BE2C (cell line): ENCODE measurements at regions not wholly inside any gene's neighbourhood (a gene's known extent, or its start where the extent isn't known, plus 50 kb on each side); places are given as distances from the start of the nearest gene placed in this dataset.

Experiments used
- DNase-seq: peaks from one replicate; pipeline ENCODE4 v3.0.0-alpha.2; 2020
- H3K27me3 ChIP-seq: fragments of 250-450 bp; sonication (Bioruptor Pico); 2 replicates; pipeline ENCODE4 v1.5.1; 2020; ENCODE audit warnings: mild to moderate bottlenecking
- H3K36me3 ChIP-seq: fragments of 250-450 bp; sonication (Bioruptor Pico); 2 replicates; pipeline ENCODE4 v1.5.1; 2020; ENCODE audit warnings: mild to moderate bottlenecking
- H3K4me1 ChIP-seq: fragments of 250-450 bp; sonication (Bioruptor Pico); 2 replicates; pipeline ENCODE4 v1.5.1; 2020
- H3K4me3 ChIP-seq: 2 replicates; pipeline ENCODE4 v1.5.1; 2011; ENCODE audit warnings: low read depth, low read length
- H3K9me3 ChIP-seq: fragments of 250-450 bp; sonication (Bioruptor Pico); 2 replicates; pipeline ENCODE4 v1.5.1; 2020
- CTCF ChIP-seq: IDR thresholded peaks from 2 replicates; pipeline ENCODE4 v1.5.1; 2012; ENCODE audit warnings: mild to moderate bottlenecking, low read depth, low read length

GRCh38 chr10:61299156-61299555, 154.0 kb downstream of the TMEM26 start:
- Histone ChIP-seq H3K36me3 (no peaks in the 10 kb centered on the region), H3K27me3 (no peaks in the 10 kb centered on the region), H3K4me3 (no peak overlapping the region), H3K4me1 (no peaks in the 10 kb centered on the region; the same call in 1 of the 2 replicates), H3K9me3 (no peaks in the 10 kb centered on the region)
- TF ChIP-seq CTCF = no peak
- DNase-seq = no peak

GRCh38 chr10:61298194-61298593, 155.0 kb downstream of the TMEM26 start:
- Histone ChIP-seq H3K4me1 (no peaks in the 10 kb centered on the region; the same call in 1 of the 2 replicates), H3K27me3 (no peaks in the 10 kb centered on the region), H3K9me3 (no peaks in the 10 kb centered on the region), H3K36me3 (no peaks in the 10 kb centered on the region), H3K4me3 (no peak overlapping the region)
- TF ChIP-seq CTCF = no peak
- no peak for DNase-seq

GRCh38 chr10:61296161-61296560, 157.0 kb downstream of the TMEM26 start:
- H3K9me3 ChIP-seq = no peaks in the 10 kb centered on the region
- H3K27me3 ChIP-seq = no peaks in the 10 kb centered on the region
- H3K4me3 ChIP-seq = no peak overlapping the region
- no peaks in the 10 kb centered on the region; the same call in 1 of the 2 replicates for H3K4me1 ChIP-seq
- no peaks in the 10 kb centered on the region for H3K36me3 ChIP-seq
- DNase-seq = no peak
- no peak for TF ChIP-seq CTCF

- H3K27me3 ChIP-seq = no peaks in the 10 kb centered on the region
- no peak for DNase-seq
- H3K4me1 ChIP-seq = no peaks in the 10 kb centered on the region
- TF ChIP-seq CTCF = no peak
- H3K4me3 ChIP-seq = no peak overlapping the region
- H3K9me3 ChIP-seq = no peaks in the 10 kb centered on the region
- H3K36me3 ChIP-seq = no peaks in the 10 kb centered on the region
Measured at GRCh38 chr10:61294131-61294530, 159.1 kb downstream of the TMEM26 start.

GRCh38 chr10:61289813-61290212, 163.4 kb downstream of the TMEM26 start:
- H3K4me3 ChIP-seq = no peak overlapping the region
- H3K27me3 ChIP-seq = no peaks in the 10 kb centered on the region

GRCh38 chr10:61286686-61287085, 166.5 kb downstream of the TMEM26 start:
- no peak overlapping the region for H3K4me3 ChIP-seq
- no peaks in the 10 kb centered on the region for H3K27me3 ChIP-seq
- no peak for TF ChIP-seq CTCF
- H3K9me3 ChIP-seq = no peaks in the 10 kb centered on the region
- no peak for DNase-seq
- H3K36me3 ChIP-seq = no peaks in the 10 kb centered on the region
- H3K4me1 ChIP-seq = no peaks in the 10 kb centered on the region

More at GRCh38 chr10:61289813-61290212, 163.4 kb downstream of the TMEM26 start:
- H3K9me3 ChIP-seq = no peaks in the 10 kb centered on the region
- H3K36me3 ChIP-seq = no peaks in the 10 kb centered on the region
- DNase-seq = no peak
- no peaks in the 10 kb centered on the region for H3K4me1 ChIP-seq
- TF ChIP-seq CTCF = no peak
